PC-9 (cell line): ENCODE measurements at regions not wholly inside any gene's neighbourhood (a gene's known extent, or its start where the extent isn't known, plus 50 kb on each side); places are given as distances from the start of the nearest gene placed in this dataset.

Experiments used
- BruUV-seq: library from RNA; stranded (reverse); fragments of 400-500 nt; replicated peaks from 2 replicates; lab custom pipeline; 2021; lab: Mats Ljungman, UMichigan
- CTCF ChIA-PET: fragments of 300-600 bp; sonication (Branson Sonifier 250); formaldehyde crosslinking; loops from one replicate; lab custom pipeline; 2022; ENCODE audit warnings: antibody characterized with exemption; lab: Charles Lee
- POLR2A ChIA-PET: fragments of 300-600 bp; sonication (Branson Sonifier 250); formaldehyde crosslinking; loops from one replicate; lab custom pipeline; 2022; ENCODE audit warnings: antibody characterized with exemption; ENCODE audit not compliant: unreplicated experiment; lab: Charles Lee
- DNase-seq, 2 experiments: peaks; one replicate each; pipeline versions ENCODE4 v3.0.0 to v3.0.0-alpha.2; 2015 to 2022; ENCODE audit warnings: mixed read lengths in 1 of 2
- H2AFZ ChIP-seq: fragments of 200-600 bp; sonication (generic); 2 replicates; pipeline ENCODE4 v1.8.1; 2017; ENCODE audit warnings: antibody characterized with exemption
- H3F3A ChIP-seq: fragments of 200-600 bp; sonication (generic); 2 replicates; pipeline ENCODE4 v1.8.1; 2017; ENCODE audit warnings: antibody characterized with exemption, mild to moderate bottlenecking, low read depth; ENCODE audit not compliant: insufficient read depth
- H3K27ac ChIP-seq: fragments of 200-600 bp; sonication (generic); 2 replicates; pipeline ENCODE4 v1.6.1; 2016; ENCODE audit warnings: mixed run types
- H3K27me3 ChIP-seq: fragments of 200-600 bp; sonication (generic); 2 replicates; pipeline ENCODE4 v1.6.1; 2016; ENCODE audit warnings: low read depth, mixed run types; ENCODE audit not compliant: insufficient read depth
- H3K36me3 ChIP-seq: fragments of 200-600 bp; sonication (generic); 2 replicates; pipeline ENCODE4 v1.6.1; 2016; ENCODE audit warnings: low read depth, mixed run types
- H3K4me1 ChIP-seq: fragments of 200-600 bp; sonication (generic); replicated peaks from 2 replicates; pipeline ENCODE4 v1.6.1; 2016; ENCODE audit warnings: mixed run types; ENCODE audit not compliant: insufficient read depth
- H3K4me2 ChIP-seq: fragments of 200-600 bp; sonication (generic); 2 replicates; pipeline ENCODE4 v1.6.1; 2017; ENCODE audit warnings: mixed run types
- H3K4me3 ChIP-seq: fragments of 200-600 bp; sonication (generic); 2 replicates; pipeline ENCODE4 v1.6.1; 2016; ENCODE audit warnings: mixed run types
- H3K79me2 ChIP-seq: fragments of 200-600 bp; sonication (generic); 2 replicates; pipeline ENCODE4 v1.6.1; 2017; ENCODE audit warnings: low read depth, mixed run types
- H3K9me2 ChIP-seq: fragments of 200-600 bp; sonication (generic); 2 replicates; pipeline ENCODE4 v1.8.1; 2017; ENCODE audit warnings: mild to moderate bottlenecking; ENCODE audit not compliant: insufficient read depth
- H3K9me3 ChIP-seq: fragments of 200-600 bp; sonication (generic); 2 replicates; pipeline ENCODE4 v1.8.1; 2016; ENCODE audit warnings: low read depth; ENCODE audit not compliant: insufficient read depth
- H4K20me1 ChIP-seq: fragments of 200-600 bp; sonication (generic); 2 replicates; pipeline ENCODE4 v1.8.1; 2017; ENCODE audit not compliant: insufficient read depth
- EZH2 ChIP-seq: fragments of 200-600 bp; sonication (generic); IDR thresholded peaks from 2 replicates; pipeline ENCODE4 v1.8.0; 2017; ENCODE audit warnings: antibody characterized with exemption, low read depth
- intact Hi-C: fragments of 100-400 bp; cut with micrococcal nuclease; formaldehyde crosslinking; loops from one replicate; pipeline ENCODE4 v1.10.0; 2022; ENCODE audit not compliant: unreplicated experiment
- TF ChIP-seq, protein P1 (sequence below): fragments of 200-600 bp; sonication (generic); conservative IDR thresholded peaks from 2 replicates; pipeline ENCODE4 v1.6.1; 2017; ENCODE audit warnings: mixed run types, antibody characterized with exemption, mild to moderate bottlenecking, moderate library complexity

DNA sequence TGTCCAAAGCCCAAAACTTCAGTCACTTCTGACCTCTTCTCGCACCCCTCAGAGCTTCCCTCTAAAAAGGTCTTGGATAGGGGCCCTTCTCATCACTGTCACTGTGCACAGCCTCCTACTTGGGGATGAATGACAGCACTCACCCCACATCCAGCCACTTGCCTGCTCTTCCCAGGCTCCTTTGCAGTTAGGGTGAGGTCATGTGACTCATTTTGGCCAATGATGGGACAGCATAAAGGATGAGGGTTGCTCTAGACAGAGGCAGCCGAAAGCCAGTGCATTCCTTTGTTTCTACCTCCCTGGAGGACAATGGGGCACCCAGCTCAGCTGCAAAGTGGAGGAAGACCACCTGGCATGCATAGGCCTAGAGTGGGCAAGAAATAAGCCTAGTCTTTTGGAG is 1413.3 kb downstream of the TBC1D22A start:
- Histone ChIP-seq H3K4me2 (no peak overlapping the region), H3K4me1 (no peaks in the 10 kb centered on the region), H3K36me3 (no peaks in the 10 kb centered on the region), H3K4me3 (no peak overlapping the region), H3K9me2 (no peaks in the 10 kb centered on the region), H3K79me2 (no peaks in the 10 kb centered on the region), H3K9me3 (no peaks in the 10 kb centered on the region), H2AFZ (no peak overlapping the region), H3K27ac (no peak overlapping the region), H3K27me3 (peaks cover 78% of the 10 kb centered on the region), H3F3A (no peaks in the 10 kb centered on the region), H4K20me1 (peaks cover 11% of the 10 kb centered on the region)
- no peak for DNase-seq
- intact Hi-C loops, result no loop called here
- CTCF ChIA-PET, result no interaction called here
- TF ChIP-seq, protein P1, sequence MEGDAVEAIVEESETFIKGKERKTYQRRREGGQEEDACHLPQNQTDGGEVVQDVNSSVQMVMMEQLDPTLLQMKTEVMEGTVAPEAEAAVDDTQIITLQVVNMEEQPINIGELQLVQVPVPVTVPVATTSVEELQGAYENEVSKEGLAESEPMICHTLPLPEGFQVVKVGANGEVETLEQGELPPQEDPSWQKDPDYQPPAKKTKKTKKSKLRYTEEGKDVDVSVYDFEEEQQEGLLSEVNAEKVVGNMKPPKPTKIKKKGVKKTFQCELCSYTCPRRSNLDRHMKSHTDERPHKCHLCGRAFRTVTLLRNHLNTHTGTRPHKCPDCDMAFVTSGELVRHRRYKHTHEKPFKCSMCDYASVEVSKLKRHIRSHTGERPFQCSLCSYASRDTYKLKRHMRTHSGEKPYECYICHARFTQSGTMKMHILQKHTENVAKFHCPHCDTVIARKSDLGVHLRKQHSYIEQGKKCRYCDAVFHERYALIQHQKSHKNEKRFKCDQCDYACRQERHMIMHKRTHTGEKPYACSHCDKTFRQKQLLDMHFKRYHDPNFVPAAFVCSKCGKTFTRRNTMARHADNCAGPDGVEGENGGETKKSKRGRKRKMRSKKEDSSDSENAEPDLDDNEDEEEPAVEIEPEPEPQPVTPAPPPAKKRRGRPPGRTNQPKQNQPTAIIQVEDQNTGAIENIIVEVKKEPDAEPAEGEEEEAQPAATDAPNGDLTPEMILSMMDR, result no peak
- no peak for TF ChIP-seq EZH2
- POLR2A ChIA-PET, result no interaction called here
- BruUV-seq, result no TSS peak

DNA sequence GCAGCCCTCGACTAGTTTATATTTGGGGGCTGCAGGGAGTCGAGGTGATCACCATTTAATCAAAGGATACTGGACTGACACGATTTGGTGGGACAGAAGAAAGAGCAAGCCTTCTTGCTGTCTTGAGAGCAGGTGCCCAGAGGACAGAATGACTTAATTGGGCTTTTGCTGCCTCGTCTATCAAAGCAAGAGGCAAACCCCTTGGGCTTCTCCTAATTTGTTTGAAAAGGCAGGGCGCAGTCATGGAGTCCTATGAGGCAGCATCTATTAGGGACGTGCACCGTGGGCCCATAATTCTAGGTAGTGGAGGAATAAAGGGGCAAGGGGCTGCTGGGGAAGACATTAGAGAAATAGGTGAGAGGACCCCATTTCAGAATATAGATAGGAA is 1411.3 kb downstream of the TBC1D22A start:
- ChIA-PET CTCF (no interaction called here), POLR2A (interaction anchor here (0.7 kb wide), 1 partner anchor 151 kb away, joined by 3 read pairs; no protein-coding TSS in a partner anchor)
- H3K4me1 ChIP-seq, result no peaks in the 10 kb centered on the region
- BruUV-seq, result no TSS peak
- H4K20me1 ChIP-seq, result peaks cover 11% of the 10 kb centered on the region; the same call in 1 of the 2 replicates
- H3K27ac ChIP-seq, result no peak overlapping the region
- no peaks in the 10 kb centered on the region for H3K79me2 ChIP-seq
- DNase-seq, result no peak
- no peak overlapping the region for H3K4me2 ChIP-seq
- TF ChIP-seq, protein P1, result no peak
- TF ChIP-seq EZH2, result no peak
- no peaks in the 10 kb centered on the region for H3K9me3 ChIP-seq
- no peaks in the 10 kb centered on the region for H3K36me3 ChIP-seq
- H3F3A ChIP-seq, result no peaks in the 10 kb centered on the region
- H3K27me3 ChIP-seq, result peaks cover 59% of the 10 kb centered on the region
- no peaks in the 10 kb centered on the region for H3K9me2 ChIP-seq
- no peak overlapping the region for H3K4me3 ChIP-seq
- no peak overlapping the region for H2AFZ ChIP-seq
- intact Hi-C loops, result no loop called here

DNA sequence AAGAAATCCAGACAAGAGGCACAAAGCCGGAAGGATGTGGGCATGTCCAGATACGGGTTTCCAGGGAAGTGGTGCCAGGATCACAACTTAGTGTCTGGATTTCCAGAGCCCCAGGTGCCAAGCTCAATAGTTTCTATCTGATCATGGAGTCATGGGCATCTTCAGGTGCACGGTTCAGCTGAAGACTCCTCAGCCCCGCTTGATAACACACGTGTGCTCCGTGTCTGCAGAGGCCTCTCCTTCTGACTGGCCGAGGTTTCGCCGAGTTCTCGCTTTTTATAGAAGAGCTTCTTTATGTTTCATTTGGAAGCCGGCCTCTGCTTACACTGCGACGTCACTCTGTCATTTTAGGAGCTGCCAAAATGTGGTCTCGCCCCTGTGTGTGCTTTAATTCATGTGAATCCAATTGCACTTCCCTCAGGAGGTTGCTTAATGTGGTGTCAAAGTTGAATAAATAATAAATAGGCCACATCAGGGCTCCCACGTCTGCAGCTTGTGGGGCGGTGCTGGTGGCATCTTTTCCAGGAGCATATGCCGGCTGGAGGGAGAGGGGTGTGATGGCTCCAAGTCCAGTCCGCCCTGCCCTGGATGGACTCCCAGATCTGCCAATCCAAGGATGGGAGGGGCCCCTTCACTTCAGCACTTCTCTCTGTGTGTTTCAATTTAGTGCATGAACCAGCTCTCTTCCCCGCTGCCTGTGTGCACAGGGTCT is 1410.8 kb downstream of the TBC1D22A start:
- Histone ChIP-seq H3K4me1 (no peaks in the 10 kb centered on the region), H3K27ac (no peak overlapping the region), H3K9me3 (no peaks in the 10 kb centered on the region), H3F3A (no peaks in the 10 kb centered on the region), H4K20me1 (peaks cover 11% of the 10 kb centered on the region; the same call in 1 of the 2 replicates), H3K4me3 (no peak overlapping the region), H2AFZ (no peak overlapping the region), H3K36me3 (no peaks in the 10 kb centered on the region), H3K9me2 (no peaks in the 10 kb centered on the region), H3K27me3 (peaks cover 53% of the 10 kb centered on the region), H3K79me2 (no peaks in the 10 kb centered on the region), H3K4me2 (no peak overlapping the region)
- POLR2A ChIA-PET, result interaction anchor here (0.7 kb wide), 1 partner anchor 151 kb away, joined by 3 read pairs; no protein-coding TSS in a partner anchor
- CTCF ChIA-PET, result no interaction called here
- intact Hi-C loops, result no loop called here
- no TSS peak for BruUV-seq
- TF ChIP-seq, protein P1, result no peak
- TF ChIP-seq EZH2, result no peak
- DNase-seq, result no peak
